ENCODE measurements at regions not wholly inside any gene's neighbourhood (a gene's known extent, or its start where the extent isn't known, plus 50 kb on each side); places are given as distances from the start of the nearest gene placed in this dataset.
A peak's percentile ranks its signal among the peaks of the same experiment; 100 is the strongest.
"Not testable (repeated sequence)": the region's sequence is repeated elsewhere in the genome, so short reads cannot be mapped to it uniquely, and the experiment has no call there.

- no peak for DNase-seq (ENCODE audit: low read depth)
These were observed 589.4 kb downstream of the PPP4R3C start for GRCh38 chrX:26873736-26874135.

GRCh38 chrX:26871967-26872366, 591.2 kb downstream of the PPP4R3C start:
- DNase-seq (ENCODE audit: low read depth) = no peak

GRCh38 chrX:26851981-26852380, 611.2 kb downstream of the PPP4R3C start:
- DNase-seq (ENCODE audit: low read depth) = no peak

GRCh38 chrX:26848511-26848910, 614.6 kb downstream of the PPP4R3C start:
- DNase-seq (ENCODE audit: low read depth) = no peak

GRCh38 chrX:26845056-26845455, 618.1 kb downstream of the PPP4R3C start:
- DNase-seq (ENCODE audit: low read depth) = no peak

- DNase-seq (ENCODE audit: low read depth) = no peak
These were observed 606.5 kb downstream of the MAGEB5 start for GRCh38 chrX:26822448-26822847.

GRCh38 chrX:26789751-26790150, 573.8 kb downstream of the MAGEB5 start:
- DNase-seq (ENCODE audit: low read depth) = no peak

- DNase-seq (ENCODE audit: low read depth) = no peak
These were observed 572.5 kb downstream of the MAGEB5 start for GRCh38 chrX:26788402-26788998.

- DNase-seq (ENCODE audit: low read depth) = peak; percentile 5
These were observed 567.7 kb downstream of the MAGEB5 start for GRCh38 chrX:26783512-26784225.

- no peak for DNase-seq (ENCODE audit: low read depth)
These were observed 562.4 kb downstream of the MAGEB5 start for GRCh38 chrX:26778320-26778888.

- no peak for DNase-seq (ENCODE audit: low read depth)
These were observed 546.3 kb downstream of the MAGEB5 start for GRCh38 chrX:26762253-26762652.

- not testable (repeated sequence) for DNase-seq (ENCODE audit: low read depth)
These were observed 539.8 kb downstream of the MAGEB5 start for GRCh38 chrX:26755760-26756159.

GRCh38 chrX:26747877-26748276, 531.9 kb downstream of the MAGEB5 start:
- no peak for DNase-seq (ENCODE audit: low read depth)

GRCh38 chrX:26722666-26723428, 506.9 kb downstream of the MAGEB5 start:
- DNase-seq (ENCODE audit: low read depth) = no peak

- no peak for DNase-seq (ENCODE audit: low read depth)
These were observed 456.6 kb downstream of the MAGEB5 start for GRCh38 chrX:26672571-26672970.

GRCh38 chrX:26670521-26670920, 454.6 kb downstream of the MAGEB5 start:
- DNase-seq (ENCODE audit: low read depth) = no peak

GRCh38 chrX:26664919-26665318, 448.9 kb downstream of the MAGEB5 start:
- no peak for DNase-seq (ENCODE audit: low read depth)

- no peak for DNase-seq (ENCODE audit: low read depth)
These were observed 437.1 kb downstream of the MAGEB5 start for GRCh38 chrX:26653050-26653449.

- DNase-seq (ENCODE audit: low read depth) = no peak
These were observed 435.8 kb downstream of the MAGEB5 start for GRCh38 chrX:26651755-26652154.

GRCh38 chrX:26649534-26649933, 433.6 kb downstream of the MAGEB5 start:
- no peak for DNase-seq (ENCODE audit: low read depth)

- DNase-seq (ENCODE audit: low read depth) = no peak
These were observed 415.4 kb downstream of the MAGEB5 start for GRCh38 chrX:26631385-26631784.

- DNase-seq (ENCODE audit: low read depth) = no peak
These were observed 398.0 kb downstream of the MAGEB5 start for GRCh38 chrX:26613956-26614355.

- no peak for DNase-seq (ENCODE audit: low read depth)
These were observed 391.0 kb downstream of the MAGEB5 start for GRCh38 chrX:26606971-26607370.

Data from GM04504 (cell line).